ENCODE measurements at regions not wholly inside any gene's neighbourhood (a gene's known extent, or its start where the extent isn't known, plus 50 kb on each side); places are given as distances from the start of the nearest gene placed in this dataset.
"Not testable (repeated sequence)": the region's sequence is repeated elsewhere in the genome, so short reads cannot be mapped to it uniquely, and the experiment has no call there.

- dilution Hi-C loops (cut with MboI; ENCODE audit: extremely low pct_ligation_motif_present, low sequenced_read_pairs) = no loop called here
- H3K9me1 ChIP-seq (ENCODE audit: control insufficient read depth, extremely low read depth, insufficient read depth, low read length) = no peaks in the 10 kb centered on the region
- no peak overlapping the region for H3K27ac ChIP-seq (ENCODE audit: control insufficient read depth, insufficient read depth, low read length)
- TF ChIP-seq CTCF (optimal IDR thresholded peaks at IDR 0.05 in 1 of 3, IDR thresholded peaks at IDR 0.05 in 1 of 3, conservative IDR thresholded peaks at IDR 0.05 in 1 of 3; ENCODE audit: extremely low read depth in 1 of 3, insufficient read depth in 2 of 3, low read length in 3 of 3) (no peak), EZH2 (IDR thresholded peaks at IDR 0.05; ENCODE audit: low read length) (no peak)
- FAIRE-seq (no peak), DNase-seq (ENCODE audit: low read depth, low spot score) (no peak)
- H3K4me1 ChIP-seq (ENCODE audit: control insufficient read depth, extremely low read depth, insufficient read depth, low read length) = no peaks in the 10 kb centered on the region
- H3K4me2 ChIP-seq (ENCODE audit: control insufficient read depth, extremely low read depth, insufficient read depth, low read depth, low read length) = no peak overlapping the region
- H3K9ac ChIP-seq (ENCODE audit: control insufficient read depth, extremely low read depth, insufficient read depth, low read length) = no peak overlapping the region
- no peaks in the 10 kb centered on the region for H3K36me3 ChIP-seq (ENCODE audit: control insufficient read depth in 2 of 2, extremely low read depth in 1 of 2, insufficient read depth in 2 of 2, low read length in 2 of 2)
- H3K9me3 ChIP-seq (ENCODE audit: control insufficient read depth, low read depth, low read length) = no peaks in the 10 kb centered on the region
- H3K79me2 ChIP-seq (ENCODE audit: control insufficient read depth, insufficient read depth, low read length) = no peaks in the 10 kb centered on the region
- H2AFZ ChIP-seq (ENCODE audit: control insufficient read depth, low read length) = no peak overlapping the region
- no peak overlapping the region for H3K4me3 ChIP-seq (ENCODE audit: control insufficient read depth in 2 of 3, extremely low read depth in 1 of 3, insufficient read depth in 2 of 3, low read depth in 1 of 3, low read length in 3 of 3)
- H3K27me3 ChIP-seq (ENCODE audit: control insufficient read depth, extremely low read depth, insufficient read depth, low read length) = no peaks in the 10 kb centered on the region
- no peaks in the 10 kb centered on the region for H4K20me1 ChIP-seq (ENCODE audit: control insufficient read depth, extremely low read depth, insufficient read depth, low read length)
Observed at GRCh38 chr5:127170918-127171600, 97.8 kb upstream of the C5orf63 start.

GRCh38 chr5:127176769-127177168 is 103.5 kb upstream of the C5orf63 start:
- FAIRE-seq (no peak), DNase-seq (ENCODE audit: low read depth, low spot score) (no peak)
- no peak overlapping the region for H3K9ac ChIP-seq (ENCODE audit: control insufficient read depth, extremely low read depth, insufficient read depth, low read length)
- no peaks in the 10 kb centered on the region for H4K20me1 ChIP-seq (ENCODE audit: control insufficient read depth, extremely low read depth, insufficient read depth, low read length)
- no peak overlapping the region for H2AFZ ChIP-seq (ENCODE audit: control insufficient read depth, low read length)
- no peaks in the 10 kb centered on the region for H3K9me1 ChIP-seq (ENCODE audit: control insufficient read depth, extremely low read depth, insufficient read depth, low read length)
- no peaks in the 10 kb centered on the region for H3K79me2 ChIP-seq (ENCODE audit: control insufficient read depth, insufficient read depth, low read length)
- no peaks in the 10 kb centered on the region for H3K27me3 ChIP-seq (ENCODE audit: control insufficient read depth, extremely low read depth, insufficient read depth, low read length)
- H3K36me3 ChIP-seq (ENCODE audit: control insufficient read depth in 2 of 2, extremely low read depth in 1 of 2, insufficient read depth in 2 of 2, low read length in 2 of 2) = no peaks in the 10 kb centered on the region
- no peaks in the 10 kb centered on the region for H3K4me1 ChIP-seq (ENCODE audit: control insufficient read depth, extremely low read depth, insufficient read depth, low read length)
- no peaks in the 10 kb centered on the region for H3K9me3 ChIP-seq (ENCODE audit: control insufficient read depth, low read depth, low read length)
- no peak overlapping the region for H3K4me2 ChIP-seq (ENCODE audit: control insufficient read depth, extremely low read depth, insufficient read depth, low read depth, low read length)
- dilution Hi-C loops (cut with MboI; ENCODE audit: extremely low pct_ligation_motif_present, low sequenced_read_pairs) = no loop called here
- TF ChIP-seq EZH2 (IDR thresholded peaks at IDR 0.05; ENCODE audit: low read length) = no peak
- TF ChIP-seq CTCF (optimal IDR thresholded peaks at IDR 0.05 in 1 of 3, IDR thresholded peaks at IDR 0.05 in 1 of 3, conservative IDR thresholded peaks at IDR 0.05 in 1 of 3; ENCODE audit: extremely low read depth in 1 of 3, insufficient read depth in 2 of 3, low read length in 3 of 3) = no peak
- H3K27ac ChIP-seq (ENCODE audit: control insufficient read depth, insufficient read depth, low read length) = no peak overlapping the region
- no peak overlapping the region for H3K4me3 ChIP-seq (ENCODE audit: control insufficient read depth in 2 of 3, extremely low read depth in 1 of 3, insufficient read depth in 2 of 3, low read depth in 1 of 3, low read length in 3 of 3)

- DNase-seq (ENCODE audit: low read depth, low spot score); H2AFZ ChIP-seq (ENCODE audit: control insufficient read depth, low read length); H3K4me2 ChIP-seq (ENCODE audit: control insufficient read depth, extremely low read depth, insufficient read depth, low read depth, low read length); H3K9ac ChIP-seq (ENCODE audit: control insufficient read depth, extremely low read depth, insufficient read depth, low read length); H3K4me1 ChIP-seq (ENCODE audit: control insufficient read depth, extremely low read depth, insufficient read depth, low read length); H3K27ac ChIP-seq (ENCODE audit: control insufficient read depth, insufficient read depth, low read length); H3K27me3 ChIP-seq (ENCODE audit: control insufficient read depth, extremely low read depth, insufficient read depth, low read length); H3K9me1 ChIP-seq (ENCODE audit: control insufficient read depth, extremely low read depth, insufficient read depth, low read length); FAIRE-seq; H3K4me3 ChIP-seq (ENCODE audit: control insufficient read depth in 2 of 3, extremely low read depth in 1 of 3, insufficient read depth in 2 of 3, low read depth in 1 of 3, low read length in 3 of 3); H3K9me3 ChIP-seq (ENCODE audit: control insufficient read depth, low read depth, low read length); H3K36me3 ChIP-seq (ENCODE audit: control insufficient read depth in 2 of 2, extremely low read depth in 1 of 2, insufficient read depth in 2 of 2, low read length in 2 of 2); dilution Hi-C loops (cut with MboI; ENCODE audit: extremely low pct_ligation_motif_present, low sequenced_read_pairs); H3K79me2 ChIP-seq (ENCODE audit: control insufficient read depth, insufficient read depth, low read length); H4K20me1 ChIP-seq (ENCODE audit: control insufficient read depth, extremely low read depth, insufficient read depth, low read length): not testable (repeated sequence)
Observed at GRCh38 chr5:127182631-127183030, 108.0 kb upstream of the MEGF10 start.

All from keratinocyte (primary cell).